ENCODE measurements at regions not wholly inside any gene's neighbourhood (a gene's known extent, or its start where the extent isn't known, plus 50 kb on each side); places are given as distances from the start of the nearest gene placed in this dataset.

DNA sequence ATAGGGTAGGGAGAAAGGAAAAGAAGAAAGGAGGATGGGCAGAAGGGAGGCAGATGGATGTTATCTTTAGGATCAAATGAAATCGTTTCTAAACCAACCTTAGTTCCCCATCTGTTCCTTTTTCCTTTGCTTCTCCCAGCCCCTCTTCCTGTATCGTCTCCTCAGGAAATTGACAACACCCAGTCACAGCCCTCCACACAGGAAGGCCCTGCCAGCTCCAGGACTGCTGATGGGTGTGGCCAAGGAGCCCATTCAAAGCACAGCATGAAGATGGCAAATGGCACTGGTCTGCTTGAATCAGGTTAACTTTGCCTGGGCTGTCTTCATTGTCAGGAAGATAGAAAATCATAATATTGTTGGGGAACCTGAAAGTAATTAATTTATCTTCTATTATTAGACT, 164.8 kb downstream of the C11orf87 start:
- no peak for TF ChIP-seq CTCF (conservative IDR thresholded peaks at IDR 0.05 in 1 of 2, IDR thresholded peaks at IDR 0.05 in 1 of 2; ENCODE audit: extremely low read depth in 1 of 2, insufficient read depth in 1 of 2, low read depth in 1 of 2, low read length in 2 of 2)
- no peak for TF ChIP-seq EZH2 (IDR thresholded peaks at IDR 0.05; ENCODE audit: borderline replicate concordance, low read length)
